Adrenal gland (tissue), 9 donors: ENCODE measurements at regions not wholly inside any gene's neighbourhood (a gene's known extent, or its start where the extent isn't known, plus 50 kb on each side); places are given as distances from the start of the nearest gene placed in this dataset.

Experiments
- DNase-seq, 7 donors: peaks; one replicate each; pipeline ENCODE4 v3.0.0-alpha.2; 2019 to 2020
- H3K27ac ChIP-seq, 5 donors: fragments of 200-600 bp; sonication (generic) in 4 of 5; 1 replicate in 3 of 5; 2 replicates in 2 of 5; pipeline versions ENCODE4 v1.5.1 to v1.8.0; 2016 to 2020; ENCODE audit warnings: mild to moderate bottlenecking in 1 of 5
- H3K27me3 ChIP-seq: fragments of 200-600 bp; 2 replicates; pipeline ENCODE4 v1.8.0; 2021
- H3K36me3 ChIP-seq, 2 donors: fragments of 200-600 bp; replicated peaks in 1 of 2; 1 replicate in 1 of 2; 2 replicates in 1 of 2; pipeline versions ENCODE4 v1.5.1 to v1.8.0; 2018 to 2022
- H3K4me1 ChIP-seq, 2 donors: fragments of 200-600 bp; replicated peaks in 1 of 2; 1 replicate in 1 of 2; 2 replicates in 1 of 2; pipeline versions ENCODE4 v1.5.1 to v1.8.0; 2018 to 2021
- H3K4me3 ChIP-seq, 4 donors: fragments of 200-600 bp; sonication (generic) in 3 of 4; one replicate each; pipeline ENCODE4 v1.5.1; 2016 to 2018
- H3K9me3 ChIP-seq, 3 donors: fragments of 200-600 bp; sonication (generic) in 1 of 3; replicated peaks in 1 of 3; 1 replicate in 2 of 3; 2 replicates in 1 of 3; pipeline versions ENCODE4 v1.5.1 to v1.8.0; 2016 to 2021
- CTCF ChIP-seq, 6 experiments: fragments of 450-650 bp in 4 of 6; fragments of 200-600 bp in 2 of 6; sonication (generic) in 1 of 6; IDR thresholded peaks; 1 replicate in 5 of 6; 2 replicates in 1 of 6; pipeline versions ENCODE4 v1.5.1 to v1.8.0; 2016 to 2021; ENCODE audit warnings: antibody characterized with exemption in 6 of 6, mild to moderate bottlenecking in 2 of 6, moderate library complexity in 1 of 6
- POLR2A ChIP-seq, 2 donors: fragments of 450-650 bp; IDR thresholded peaks; one replicate each; pipeline ENCODE4 v1.6.1; 2017; ENCODE audit warnings: antibody characterized with exemption in 2 of 2, mild to moderate bottlenecking in 2 of 2, moderate library complexity in 1 of 2
- WGBS, 4 donors: extraction: QIAGEN DNeasy Blood & Tissue Kit in 2 of 4; methylation state at CpG; one replicate each; pipeline versions ENCODE4 v1.1.5 to v1.1.7; 2013 to 2017; 5-methylcytosine and 5-hydroxymethylcytosine counted together
- intact Hi-C, 2 donors: fragments of 100-400 bp; cut with DNase I; formaldehyde crosslinking; loops; one replicate each; pipeline versions ENCODE4 v1.14.1 to v1.15.0; 2022 to 2023
- donor health status: healthy with polysubstance abuse.
- donor health status: Bipolar disorder and iron deficiency.
- donor health status: DM: yes; HTN: yes; CAD: no.
- donor health status: DM: no; HTN: no; CAD: no.
- donor health status: DM: no; HTN: no; CAD: no.

DNA sequence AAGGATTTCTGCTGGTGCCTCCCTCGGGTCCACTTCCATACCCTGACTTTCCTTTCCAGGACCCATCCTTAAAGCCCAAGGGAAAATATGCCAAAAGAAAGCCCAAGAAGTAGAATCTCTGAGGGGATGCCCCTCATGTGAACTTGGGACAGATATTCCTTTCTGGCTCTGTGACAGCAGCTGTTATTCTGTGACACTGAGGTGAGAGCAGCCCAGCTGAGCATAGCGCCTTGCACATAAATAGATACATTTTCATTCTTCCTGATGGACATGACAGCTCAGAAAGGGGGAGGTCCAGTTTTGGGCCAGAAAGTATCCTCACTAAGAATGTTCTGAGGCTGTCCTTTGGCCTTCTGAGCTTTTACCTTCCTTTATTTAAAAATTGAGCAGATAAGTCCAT lies 353.2 kb downstream of the SAMD5 start:
- no peaks in the 10 kb centered on the region for H3K36me3 ChIP-seq
- no peak for TF ChIP-seq CTCF (IDR thresholded peaks at IDR 0.05)
- no peak for TF ChIP-seq POLR2A (IDR thresholded peaks at IDR 0.05)
- H3K27me3 ChIP-seq = no peaks in the 10 kb centered on the region
- H3K27ac ChIP-seq = no peak overlapping the region
- intact Hi-C loops = no loop called here
- no peaks in the 10 kb centered on the region for H3K9me3 ChIP-seq
- no peak overlapping the region for H3K4me3 ChIP-seq
- no peaks in the 10 kb centered on the region for H3K4me1 ChIP-seq
- WGBS, 4 donors = 60 to 87% (median 77%) methylated on average over 2 of the region's 2 CpGs
- no peak for DNase-seq

DNA sequence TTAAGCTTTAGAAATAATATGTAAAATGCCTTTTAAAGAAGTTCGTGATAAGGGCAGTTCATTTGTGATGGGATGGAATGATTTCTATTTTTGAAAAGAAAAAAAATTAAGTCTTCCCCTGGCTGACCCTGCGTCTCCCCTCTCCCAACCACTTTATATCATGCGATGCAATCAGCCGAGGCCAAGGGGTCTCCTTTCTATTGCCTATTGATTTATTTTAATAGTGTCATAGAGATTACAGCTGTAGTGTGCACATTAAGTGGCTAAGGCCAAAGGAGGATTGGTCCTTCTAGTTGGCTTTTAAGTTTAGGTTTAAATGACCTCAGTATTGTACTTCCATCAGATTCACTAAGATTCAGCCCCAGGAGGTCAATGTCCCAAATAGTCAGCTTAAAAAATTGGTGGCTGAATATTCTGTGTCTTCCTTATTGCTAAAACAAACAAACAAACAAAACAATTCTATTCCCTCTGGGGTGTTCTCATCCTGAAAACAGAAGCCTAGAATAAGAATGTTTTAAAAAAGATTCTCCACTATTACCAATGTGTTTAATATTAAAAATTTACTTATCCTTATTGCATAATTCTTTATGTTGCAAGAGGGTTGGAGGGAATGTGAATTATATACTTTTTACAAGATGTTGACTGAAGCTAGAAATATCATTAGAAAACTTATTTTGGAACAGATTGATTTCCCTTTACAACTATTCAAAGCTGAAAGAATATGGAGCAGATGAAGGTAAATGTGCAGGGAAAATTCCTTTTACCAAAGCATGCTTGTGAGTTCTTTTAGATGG lies 359.1 kb downstream of the SAMD5 start:
- no peak for TF ChIP-seq CTCF (IDR thresholded peaks at IDR 0.05)
- no peak for TF ChIP-seq POLR2A (IDR thresholded peaks at IDR 0.05)
- WGBS, 4 donors = 65 to 75% (median 67%) methylated on average over 4 of the region's 4 CpGs
- Histone ChIP-seq H3K36me3 (no peaks in the 10 kb centered on the region), H3K4me1 (peaks cover 0 to 10% of the 10 kb centered on the region in 2 donors), H3K27me3 (no peaks in the 10 kb centered on the region), H3K27ac (no peak overlapping the region), H3K9me3 (no peaks in the 10 kb centered on the region), H3K4me3 (no peak overlapping the region)
- intact Hi-C loops = no loop called here
- DNase-seq = no peak

DNA sequence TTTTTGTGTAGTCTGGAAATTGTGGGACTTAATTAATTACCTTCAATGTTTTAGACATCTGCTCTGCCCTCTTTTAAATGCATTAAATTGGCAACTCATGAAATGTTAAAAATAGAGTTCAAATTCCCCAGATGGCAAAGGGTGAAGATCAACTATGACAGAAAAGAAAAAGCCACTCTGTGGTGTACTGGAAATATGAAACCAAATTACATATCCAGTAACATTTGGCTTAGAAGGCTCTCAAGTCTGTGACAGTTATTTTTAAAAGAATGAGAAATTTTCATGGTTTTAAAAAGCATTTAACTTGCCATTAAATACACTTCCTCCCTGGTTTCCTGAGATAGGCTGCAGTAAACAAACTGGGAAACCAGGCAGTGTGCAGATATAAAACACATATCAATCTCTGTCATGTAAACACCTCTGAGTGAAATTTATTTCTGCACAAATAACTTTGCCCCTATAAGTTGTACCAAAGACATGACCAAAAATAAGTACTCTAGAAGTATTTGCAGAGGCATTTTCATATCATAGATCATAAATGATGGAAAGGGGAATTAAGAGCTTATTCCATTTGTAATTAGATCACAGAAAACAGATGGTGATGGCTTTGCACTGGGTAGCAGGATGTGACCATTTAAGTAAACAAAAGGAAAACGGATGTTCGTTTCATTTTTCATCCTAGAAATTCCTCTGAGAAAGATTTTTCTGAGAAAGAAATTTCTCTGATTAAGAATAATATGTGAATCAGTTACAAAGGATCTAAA lies 360.1 kb downstream of the SAMD5 start:
- peak overlapping the region in 1 of 5 donors; percentile 58 for H3K27ac ChIP-seq
- whole genome bisulfite sequencing, 4 donors = 8 to 14% (median 9%) methylated on average over 2 of the region's 2 CpGs
- no peak overlapping the region for H3K4me3 ChIP-seq
- no peaks in the 10 kb centered on the region for H3K9me3 ChIP-seq
- H3K27me3 ChIP-seq = no peaks in the 10 kb centered on the region
- TF ChIP-seq POLR2A (IDR thresholded peaks at IDR 0.05) (no peak), CTCF (IDR thresholded peaks at IDR 0.05) (no peak)
- H3K36me3 ChIP-seq = no peaks in the 10 kb centered on the region
- no peak for DNase-seq
- intact Hi-C loops = no loop called here
- H3K4me1 ChIP-seq = peaks cover 0 to 10% of the 10 kb centered on the region in 2 donors

- TF ChIP-seq CTCF (IDR thresholded peaks at IDR 0.05) = no peak
- Histone ChIP-seq H3K9me3 (no peaks in the 10 kb centered on the region), H3K27ac (peak overlapping the region in 1 of 5 donors; percentile 58), H3K36me3 (no peaks in the 10 kb centered on the region), H3K27me3 (no peaks in the 10 kb centered on the region), H3K4me3 (no peak overlapping the region), H3K4me1 (peaks cover 0 to 10% of the 10 kb centered on the region in 2 donors)
- DNase-seq = no peak
- WGBS, 4 donors = 22 to 45% (median 42%) methylated on average over 2 of the region's 2 CpGs
- intact Hi-C loops = no loop called here
Measured at GRCh38 chr6:147869201-147869600, 360.7 kb downstream of the SAMD5 start.
